Ascending aorta (tissue), 2 donors: ENCODE measurements at regions not wholly inside any gene's neighbourhood (a gene's known extent, or its start where the extent isn't known, plus 50 kb on each side); places are given as distances from the start of the nearest gene placed in this dataset.

ENCODE experiments used
- DNase-seq, 2 donors: peaks; one replicate each; pipeline ENCODE4 v3.0.0-alpha.2; 2019; ENCODE audit warnings: low spot score in 2 of 2
- H3K27ac ChIP-seq, 2 donors: fragments of 200-600 bp; sonication (generic); one replicate each; pipeline ENCODE4 v1.5.1; 2016 to 2017; ENCODE audit warnings: mild to moderate bottlenecking in 1 of 2
- H3K27me3 ChIP-seq: fragments of 200-600 bp; sonication (generic); one replicate; pipeline ENCODE4 v1.5.1; 2017
- H3K36me3 ChIP-seq, 2 donors: fragments of 200-600 bp; sonication (generic); one replicate each; pipeline ENCODE4 v1.5.1; 2016
- H3K4me1 ChIP-seq, 2 donors: fragments of 200-600 bp; sonication (generic); one replicate each; pipeline ENCODE4 v1.5.1; 2016 to 2017; ENCODE audit warnings: mild to moderate bottlenecking in 1 of 2
- H3K4me3 ChIP-seq, 2 donors: fragments of 200-600 bp; sonication (generic); one replicate each; pipeline ENCODE4 v1.5.1; 2016 to 2017; ENCODE audit warnings: mild to moderate bottlenecking in 1 of 2
- H3K9me3 ChIP-seq, 2 donors: fragments of 200-600 bp; sonication (generic); one replicate each; pipeline ENCODE4 v1.5.1; 2016
- CTCF ChIP-seq, 3 experiments: fragments of 200-600 bp in 2 of 3; fragments of 450-650 bp in 1 of 3; sonication (generic) in 2 of 3; IDR thresholded peaks; one replicate each; pipeline ENCODE4 v1.5.1; 2016 to 2019; ENCODE audit warnings: antibody characterized with exemption in 3 of 3, mild to moderate bottlenecking in 1 of 3, moderate library complexity in 1 of 3
- intact Hi-C: fragments of 100-400 bp; cut with DNase I; formaldehyde crosslinking; loops from one replicate; pipeline ENCODE4 v1.15.1; 2023

- DNase-seq, result no peak
- Histone ChIP-seq H3K4me3 (no peak overlapping the region), H3K27me3 (no peaks in the 10 kb centered on the region), H3K36me3 (no peaks in the 10 kb centered on the region), H3K27ac (no peak overlapping the region), H3K9me3 (no peaks in the 10 kb centered on the region), H3K4me1 (no peaks in the 10 kb centered on the region)
- no peak for TF ChIP-seq CTCF (IDR thresholded peaks at IDR 0.05)
- intact Hi-C loops, result no loop called here
Observed at GRCh38 chr15:26439681-26440080, 333.2 kb downstream of the GABRB3 start.

GRCh38 chr15:26438718-26439117, 334.1 kb downstream of the GABRB3 start:
- H3K27ac ChIP-seq, result no peak overlapping the region
- H3K27me3 ChIP-seq, result no peaks in the 10 kb centered on the region
- no peaks in the 10 kb centered on the region for H3K9me3 ChIP-seq
- TF ChIP-seq CTCF (IDR thresholded peaks at IDR 0.05), result no peak
- H3K4me1 ChIP-seq, result no peaks in the 10 kb centered on the region
- H3K36me3 ChIP-seq, result no peaks in the 10 kb centered on the region
- intact Hi-C loops, result no loop called here
- H3K4me3 ChIP-seq, result no peak overlapping the region
- no peak for DNase-seq

- DNase-seq, result no peak
- H3K4me1 ChIP-seq, result no peaks in the 10 kb centered on the region
- no peaks in the 10 kb centered on the region for H3K27me3 ChIP-seq
- intact Hi-C loops, result no loop called here
- H3K9me3 ChIP-seq, result no peaks in the 10 kb centered on the region
- H3K36me3 ChIP-seq, result no peaks in the 10 kb centered on the region
- no peak for TF ChIP-seq CTCF (IDR thresholded peaks at IDR 0.05)
- H3K27ac ChIP-seq, result no peak overlapping the region
- H3K4me3 ChIP-seq, result no peak overlapping the region
Observed at GRCh38 chr15:26438316-26438715, 334.6 kb downstream of the GABRB3 start.

DNA sequence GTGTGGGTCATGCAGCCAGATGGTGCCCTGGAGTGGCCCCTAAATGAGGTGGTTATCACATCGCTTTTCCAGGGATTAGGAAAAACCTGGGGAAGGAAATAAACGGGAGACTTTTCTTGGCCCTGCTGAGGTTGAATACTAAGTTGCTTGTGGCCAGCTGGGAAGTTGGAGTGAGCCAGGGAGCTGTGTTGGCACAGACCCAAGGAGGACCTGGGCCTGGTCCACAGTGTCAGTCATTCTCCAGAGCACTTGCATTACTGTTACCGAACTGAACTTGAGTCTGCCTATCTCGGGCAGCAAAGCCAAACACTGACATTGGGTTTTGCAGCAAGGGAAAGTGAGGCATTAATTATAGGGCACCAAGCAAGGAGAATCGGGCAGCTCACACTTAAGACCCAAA, 339.0 kb downstream of the GABRB3 start:
- TF ChIP-seq CTCF (IDR thresholded peaks at IDR 0.05), result no peak
- no peak overlapping the region for H3K27ac ChIP-seq
- no peak for DNase-seq
- H3K4me3 ChIP-seq, result no peak overlapping the region
- H3K4me1 ChIP-seq, result no peaks in the 10 kb centered on the region
- intact Hi-C loops, result no loop called here
- H3K9me3 ChIP-seq, result no peaks in the 10 kb centered on the region
- H3K27me3 ChIP-seq, result no peaks in the 10 kb centered on the region
- H3K36me3 ChIP-seq, result no peaks in the 10 kb centered on the region

DNA sequence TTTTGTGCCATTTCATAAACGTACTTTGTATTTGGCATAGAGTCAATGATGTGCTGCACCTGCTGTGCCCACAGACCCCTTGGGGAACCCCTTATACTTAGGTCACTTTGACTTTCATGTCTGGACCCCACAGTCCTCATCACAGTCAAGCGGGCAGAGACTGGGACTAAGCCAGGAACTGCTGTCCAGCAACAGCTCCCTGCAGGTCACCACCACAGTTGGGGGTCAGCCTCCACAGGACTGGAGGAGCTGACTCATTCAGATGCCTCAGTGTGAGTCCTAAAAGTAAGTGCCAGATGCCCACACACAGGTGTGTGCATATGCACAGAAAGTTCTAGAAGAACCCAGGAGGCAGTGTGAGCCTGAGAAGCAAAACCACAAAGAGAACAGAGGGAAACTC, 339.8 kb downstream of the GABRB3 start:
- Histone ChIP-seq H3K36me3 (no peaks in the 10 kb centered on the region), H3K9me3 (no peaks in the 10 kb centered on the region), H3K27ac (no peak overlapping the region), H3K4me3 (no peak overlapping the region), H3K4me1 (no peaks in the 10 kb centered on the region), H3K27me3 (no peaks in the 10 kb centered on the region)
- no peak for DNase-seq
- no peak for TF ChIP-seq CTCF (IDR thresholded peaks at IDR 0.05)
- intact Hi-C loops, result no loop called here

- H3K27me3 ChIP-seq, result no peaks in the 10 kb centered on the region
- H3K4me1 ChIP-seq, result no peaks in the 10 kb centered on the region
- H3K9me3 ChIP-seq, result peaks cover 0 to 6% of the 10 kb centered on the region in 2 donors
- no peak overlapping the region for H3K4me3 ChIP-seq
- no peak for TF ChIP-seq CTCF (IDR thresholded peaks at IDR 0.05)
- no peak for DNase-seq
- no peaks in the 10 kb centered on the region for H3K36me3 ChIP-seq
- intact Hi-C loops, result no loop called here
- no peak overlapping the region for H3K27ac ChIP-seq
Observed at GRCh38 chr15:26421065-26421464, 351.8 kb downstream of the GABRB3 start.
